ENCODE measurements at regions not wholly inside any gene's neighbourhood (a gene's known extent, or its start where the extent isn't known, plus 50 kb on each side); places are given as distances from the start of the nearest gene placed in this dataset.

DNA sequence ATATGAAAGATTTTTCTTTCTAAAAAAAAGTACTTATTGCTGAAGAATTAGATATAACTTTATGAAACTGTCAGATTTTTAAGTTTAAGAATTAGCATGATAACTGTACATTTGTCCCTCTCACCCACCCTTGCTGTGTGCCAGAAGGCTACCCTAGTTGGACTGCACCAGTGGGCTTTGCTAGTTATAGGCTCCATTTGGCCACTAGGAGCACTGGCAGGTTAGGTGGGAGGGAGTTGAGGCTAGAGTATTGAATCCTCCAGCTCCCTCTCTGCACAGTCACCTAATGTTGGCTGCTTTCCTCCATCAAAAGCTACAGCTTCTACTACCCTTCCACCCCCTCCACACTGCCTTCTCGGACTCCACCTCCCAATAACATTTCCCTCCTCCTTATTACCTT, 84.2 kb downstream of the TASL start:
- TF ChIP-seq YY1 (IDR thresholded peaks at IDR 0.05; ENCODE audit: borderline replicate concordance in 1 of 3, control insufficient read depth in 1 of 3, extremely low read depth in 1 of 3, insufficient read depth in 3 of 3, insufficient read length in 1 of 3, insufficient replicate concordance in 2 of 3, low read depth in 1 of 3, low read length in 2 of 3) (no peak), GABPB1 (CRISPR knock-in tag; IDR thresholded peaks at IDR 0.05) (no peak), RBM22 (IDR thresholded peaks at IDR 0.05; ENCODE audit: low read depth, low read length, poor library complexity, severe bottlenecking) (no peak), LEF1 (IDR thresholded peaks at IDR 0.05) (no peak), CBX5 (IDR thresholded peaks at IDR 0.05; ENCODE audit: borderline replicate concordance, low read depth) (no peak), GTF2F1 (IDR thresholded peaks at IDR 0.05; ENCODE audit: low read depth, low read length) (no peak), SRSF9 (IDR thresholded peaks at IDR 0.05; ENCODE audit: borderline replicate concordance, low read depth, low read length) (no peak), RNF2 (IDR thresholded peaks at IDR 0.05) (no peak), NR1H2 (CRISPR knock-in tag; IDR thresholded peaks at IDR 0.05) (no peak)
- TF ChIP-seq, protein P1, sequence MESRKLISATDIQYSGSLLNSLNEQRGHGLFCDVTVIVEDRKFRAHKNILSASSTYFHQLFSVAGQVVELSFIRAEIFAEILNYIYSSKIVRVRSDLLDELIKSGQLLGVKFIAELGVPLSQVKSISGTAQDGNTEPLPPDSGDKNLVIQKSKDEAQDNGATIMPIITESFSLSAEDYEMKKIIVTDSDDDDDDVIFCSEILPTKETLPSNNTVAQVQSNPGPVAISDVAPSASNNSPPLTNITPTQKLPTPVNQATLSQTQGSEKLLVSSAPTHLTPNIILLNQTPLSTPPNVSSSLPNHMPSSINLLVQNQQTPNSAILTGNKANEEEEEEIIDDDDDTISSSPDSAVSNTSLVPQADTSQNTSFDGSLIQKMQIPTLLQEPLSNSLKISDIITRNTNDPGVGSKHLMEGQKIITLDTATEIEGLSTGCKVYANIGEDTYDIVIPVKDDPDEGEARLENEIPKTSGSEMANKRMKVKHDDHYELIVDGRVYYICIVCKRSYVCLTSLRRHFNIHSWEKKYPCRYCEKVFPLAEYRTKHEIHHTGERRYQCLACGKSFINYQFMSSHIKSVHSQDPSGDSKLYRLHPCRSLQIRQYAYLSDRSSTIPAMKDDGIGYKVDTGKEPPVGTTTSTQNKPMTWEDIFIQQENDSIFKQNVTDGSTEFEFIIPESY (CRISPR knock-in tag; IDR thresholded peaks at IDR 0.05) = no peak
- TF ChIP-seq, protein P2, sequence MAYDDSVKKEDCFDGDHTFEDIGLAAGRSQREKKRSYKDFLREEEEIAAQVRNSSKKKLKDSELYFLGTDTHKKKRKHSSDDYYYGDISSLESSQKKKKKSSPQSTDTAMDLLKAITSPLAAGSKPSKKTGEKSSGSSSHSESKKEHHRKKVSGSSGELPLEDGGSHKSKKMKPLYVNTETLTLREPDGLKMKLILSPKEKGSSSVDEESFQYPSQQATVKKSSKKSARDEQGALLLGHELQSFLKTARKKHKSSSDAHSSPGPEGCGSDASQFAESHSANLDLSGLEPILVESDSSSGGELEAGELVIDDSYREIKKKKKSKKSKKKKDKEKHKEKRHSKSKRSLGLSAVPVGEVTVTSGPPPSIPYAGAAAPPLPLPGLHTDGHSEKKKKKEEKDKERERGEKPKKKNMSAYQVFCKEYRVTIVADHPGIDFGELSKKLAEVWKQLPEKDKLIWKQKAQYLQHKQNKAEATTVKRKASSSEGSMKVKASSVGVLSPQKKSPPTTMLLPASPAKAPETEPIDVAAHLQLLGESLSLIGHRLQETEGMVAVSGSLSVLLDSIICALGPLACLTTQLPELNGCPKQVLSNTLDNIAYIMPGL (CRISPR knock-in tag; IDR thresholded peaks at IDR 0.05) = no peak
- TF ChIP-seq, protein P3, sequence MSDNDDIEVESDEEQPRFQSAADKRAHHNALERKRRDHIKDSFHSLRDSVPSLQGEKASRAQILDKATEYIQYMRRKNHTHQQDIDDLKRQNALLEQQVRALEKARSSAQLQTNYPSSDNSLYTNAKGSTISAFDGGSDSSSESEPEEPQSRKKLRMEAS (CRISPR knock-in tag; IDR thresholded peaks at IDR 0.05) = no peak

Data from K562 (cell line).